ENCODE measurements at regions not wholly inside any gene's neighbourhood (a gene's known extent, or its start where the extent isn't known, plus 50 kb on each side); places are given as distances from the start of the nearest gene placed in this dataset.

GRCh38 chr12:77575376-77575919, 255.2 kb upstream of the NAV3 start:
- Mint-ChIP-seq H3K36me3 (no peaks in the 10 kb centered on the region), H3K27ac (no peak overlapping the region), H3K9me3 (no peaks in the 10 kb centered on the region), H3K4me3 (no peak overlapping the region), H3K27me3 (no peaks in the 10 kb centered on the region), H3K4me1 (ENCODE audit: unreplicated experiment) (peaks cover 18% of the 10 kb centered on the region)
- TF ChIP-seq, protein P1, sequence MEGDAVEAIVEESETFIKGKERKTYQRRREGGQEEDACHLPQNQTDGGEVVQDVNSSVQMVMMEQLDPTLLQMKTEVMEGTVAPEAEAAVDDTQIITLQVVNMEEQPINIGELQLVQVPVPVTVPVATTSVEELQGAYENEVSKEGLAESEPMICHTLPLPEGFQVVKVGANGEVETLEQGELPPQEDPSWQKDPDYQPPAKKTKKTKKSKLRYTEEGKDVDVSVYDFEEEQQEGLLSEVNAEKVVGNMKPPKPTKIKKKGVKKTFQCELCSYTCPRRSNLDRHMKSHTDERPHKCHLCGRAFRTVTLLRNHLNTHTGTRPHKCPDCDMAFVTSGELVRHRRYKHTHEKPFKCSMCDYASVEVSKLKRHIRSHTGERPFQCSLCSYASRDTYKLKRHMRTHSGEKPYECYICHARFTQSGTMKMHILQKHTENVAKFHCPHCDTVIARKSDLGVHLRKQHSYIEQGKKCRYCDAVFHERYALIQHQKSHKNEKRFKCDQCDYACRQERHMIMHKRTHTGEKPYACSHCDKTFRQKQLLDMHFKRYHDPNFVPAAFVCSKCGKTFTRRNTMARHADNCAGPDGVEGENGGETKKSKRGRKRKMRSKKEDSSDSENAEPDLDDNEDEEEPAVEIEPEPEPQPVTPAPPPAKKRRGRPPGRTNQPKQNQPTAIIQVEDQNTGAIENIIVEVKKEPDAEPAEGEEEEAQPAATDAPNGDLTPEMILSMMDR (conservative IDR thresholded peaks at IDR 0.05) = no peak
- DNase-seq (ENCODE audit: extremely low spot score, unreplicated experiment) = no peak

GRCh38 chr12:77572371-77572770, 258.3 kb upstream of the NAV3 start:
- TF ChIP-seq, protein P1 (conservative IDR thresholded peaks at IDR 0.05) = no peak
- DNase-seq (ENCODE audit: extremely low spot score, unreplicated experiment) = no peak
- no peaks in the 10 kb centered on the region for H3K36me3 Mint-ChIP-seq
- no peaks in the 10 kb centered on the region for H3K9me3 Mint-ChIP-seq
- peaks cover 13% of the 10 kb centered on the region for H3K4me1 Mint-ChIP-seq (ENCODE audit: unreplicated experiment)
- no peaks in the 10 kb centered on the region for H3K27me3 Mint-ChIP-seq
- H3K4me3 Mint-ChIP-seq = no peak overlapping the region
- no peak overlapping the region for H3K27ac Mint-ChIP-seq

DNA sequence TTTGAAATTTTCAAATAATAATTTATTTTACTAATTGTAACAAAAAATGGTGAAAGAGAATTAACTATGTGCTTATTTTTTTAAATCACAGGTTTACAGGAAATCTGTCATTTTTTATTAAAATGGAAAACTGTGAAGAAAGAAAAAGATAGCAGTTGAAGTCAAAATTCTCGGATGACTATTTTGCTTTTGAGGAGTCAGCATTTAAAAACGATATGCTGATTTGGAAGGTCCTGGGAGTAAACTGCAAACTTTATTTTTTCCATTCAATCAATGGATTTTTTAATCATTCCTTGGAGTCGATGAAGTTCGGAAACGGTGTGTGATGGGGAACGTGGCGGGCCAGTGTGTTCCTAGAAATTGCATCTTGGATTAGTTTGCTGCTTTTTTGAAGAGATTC, 258.9 kb upstream of the NAV3 start:
- no peaks in the 10 kb centered on the region for H3K36me3 Mint-ChIP-seq
- TF ChIP-seq, protein P1 (conservative IDR thresholded peaks at IDR 0.05) = no peak
- no peaks in the 10 kb centered on the region for H3K9me3 Mint-ChIP-seq
- no peaks in the 10 kb centered on the region for H3K27me3 Mint-ChIP-seq
- no peak overlapping the region for H3K27ac Mint-ChIP-seq
- DNase-seq (ENCODE audit: extremely low spot score, unreplicated experiment) = no peak
- no peak overlapping the region for H3K4me3 Mint-ChIP-seq
- H3K4me1 Mint-ChIP-seq (ENCODE audit: unreplicated experiment) = peaks cover 13% of the 10 kb centered on the region

- H3K9me3 Mint-ChIP-seq = no peaks in the 10 kb centered on the region
- peaks cover 10% of the 10 kb centered on the region for H3K4me1 Mint-ChIP-seq (ENCODE audit: unreplicated experiment)
- TF ChIP-seq, protein P1 (conservative IDR thresholded peaks at IDR 0.05) = no peak
- DNase-seq (ENCODE audit: extremely low spot score, unreplicated experiment) = no peak
- no peak overlapping the region for H3K4me3 Mint-ChIP-seq
- no peaks in the 10 kb centered on the region for H3K27me3 Mint-ChIP-seq
- no peak overlapping the region for H3K27ac Mint-ChIP-seq
- no peaks in the 10 kb centered on the region for H3K36me3 Mint-ChIP-seq
Observed at GRCh38 chr12:77571127-77571526, 259.6 kb upstream of the NAV3 start.

GRCh38 chr12:77569876-77570275, 260.8 kb upstream of the NAV3 start:
- Mint-ChIP-seq H3K4me1 (ENCODE audit: unreplicated experiment) (peaks cover 5% of the 10 kb centered on the region), H3K9me3 (peaks cover 2% of the 10 kb centered on the region), H3K4me3 (no peak overlapping the region), H3K27ac (no peak overlapping the region), H3K27me3 (no peaks in the 10 kb centered on the region), H3K36me3 (no peaks in the 10 kb centered on the region)
- TF ChIP-seq, protein P1 (conservative IDR thresholded peaks at IDR 0.05) = no peak
- DNase-seq (ENCODE audit: extremely low spot score, unreplicated experiment) = no peak

- no peaks in the 10 kb centered on the region for H3K27me3 Mint-ChIP-seq
- peaks cover 6% of the 10 kb centered on the region for H3K9me3 Mint-ChIP-seq
- TF ChIP-seq, protein P1 (conservative IDR thresholded peaks at IDR 0.05) = no peak
- H3K27ac Mint-ChIP-seq = no peak overlapping the region
- no peak for DNase-seq (ENCODE audit: extremely low spot score, unreplicated experiment)
- no peaks in the 10 kb centered on the region for H3K36me3 Mint-ChIP-seq
- H3K4me1 Mint-ChIP-seq (ENCODE audit: unreplicated experiment) = no peaks in the 10 kb centered on the region
- H3K4me3 Mint-ChIP-seq = no peak overlapping the region
Observed at GRCh38 chr12:77560714-77561113, 270.0 kb upstream of the NAV3 start.
